ENCODE measurements at regions not wholly inside any gene's neighbourhood (a gene's known extent, or its start where the extent isn't known, plus 50 kb on each side); places are given as distances from the start of the nearest gene placed in this dataset.

GRCh38 chr7:97513326-97513725 lies 218.6 kb upstream of the TAC1 start:
- peaks cover 2% of the 10 kb centered on the region for H3K4me1 Mint-ChIP-seq (ENCODE audit: low read depth, unreplicated experiment)
- no peak overlapping the region for H3K27ac Mint-ChIP-seq (ENCODE audit: unreplicated experiment)
- no peak for DNase-seq
- no peaks in the 10 kb centered on the region for H3K27me3 Mint-ChIP-seq (ENCODE audit: unreplicated experiment)
- no peak for TF ChIP-seq CTCF (IDR thresholded peaks at IDR 0.05; ENCODE audit: partially characterized antibody, unreplicated experiment)
- no peak overlapping the region for H3K4me3 Mint-ChIP-seq (ENCODE audit: unreplicated experiment)
- no peaks in the 10 kb centered on the region for H3K36me3 Mint-ChIP-seq (ENCODE audit: unreplicated experiment)
- no peaks in the 10 kb centered on the region for H3K9me3 Mint-ChIP-seq (ENCODE audit: unreplicated experiment)

GRCh38 chr7:97541188-97541587 lies 190.7 kb upstream of the TAC1 start:
- Mint-ChIP-seq H3K36me3 (ENCODE audit: unreplicated experiment) (no peaks in the 10 kb centered on the region), H3K9me3 (ENCODE audit: unreplicated experiment) (peaks cover 3% of the 10 kb centered on the region), H3K4me1 (ENCODE audit: low read depth, unreplicated experiment) (no peaks in the 10 kb centered on the region), H3K27ac (ENCODE audit: unreplicated experiment) (no peak overlapping the region), H3K27me3 (ENCODE audit: unreplicated experiment) (peaks cover 1% of the 10 kb centered on the region), H3K4me3 (ENCODE audit: unreplicated experiment) (no peak overlapping the region)
- no peak for DNase-seq
- TF ChIP-seq CTCF (IDR thresholded peaks at IDR 0.05; ENCODE audit: partially characterized antibody, unreplicated experiment), result no peak

- H3K4me1 Mint-ChIP-seq (ENCODE audit: low read depth, unreplicated experiment), result no peaks in the 10 kb centered on the region
- TF ChIP-seq CTCF (IDR thresholded peaks at IDR 0.05; ENCODE audit: partially characterized antibody, unreplicated experiment), result no peak
- no peak for DNase-seq
- no peak overlapping the region for H3K4me3 Mint-ChIP-seq (ENCODE audit: unreplicated experiment)
- H3K27me3 Mint-ChIP-seq (ENCODE audit: unreplicated experiment), result no peaks in the 10 kb centered on the region
- no peaks in the 10 kb centered on the region for H3K36me3 Mint-ChIP-seq (ENCODE audit: unreplicated experiment)
- no peaks in the 10 kb centered on the region for H3K9me3 Mint-ChIP-seq (ENCODE audit: unreplicated experiment)
- no peak overlapping the region for H3K27ac Mint-ChIP-seq (ENCODE audit: unreplicated experiment)
Measured at GRCh38 chr7:97555857-97556421, 175.9 kb upstream of the TAC1 start.

- no peaks in the 10 kb centered on the region for H3K27me3 Mint-ChIP-seq (ENCODE audit: unreplicated experiment)
- no peak for DNase-seq
- H3K36me3 Mint-ChIP-seq (ENCODE audit: unreplicated experiment), result peaks cover 3% of the 10 kb centered on the region
- H3K4me1 Mint-ChIP-seq (ENCODE audit: low read depth, unreplicated experiment), result no peaks in the 10 kb centered on the region
- no peaks in the 10 kb centered on the region for H3K9me3 Mint-ChIP-seq (ENCODE audit: unreplicated experiment)
- no peak overlapping the region for H3K27ac Mint-ChIP-seq (ENCODE audit: unreplicated experiment)
- TF ChIP-seq CTCF (IDR thresholded peaks at IDR 0.05; ENCODE audit: partially characterized antibody, unreplicated experiment), result no peak
- H3K4me3 Mint-ChIP-seq (ENCODE audit: unreplicated experiment), result no peak overlapping the region
Measured at GRCh38 chr7:97565665-97566064, 166.2 kb upstream of the TAC1 start.

- Mint-ChIP-seq H3K27me3 (ENCODE audit: unreplicated experiment) (no peaks in the 10 kb centered on the region), H3K27ac (ENCODE audit: unreplicated experiment) (no peak overlapping the region), H3K4me3 (ENCODE audit: unreplicated experiment) (no peak overlapping the region), H3K36me3 (ENCODE audit: unreplicated experiment) (no peaks in the 10 kb centered on the region), H3K4me1 (ENCODE audit: low read depth, unreplicated experiment) (no peaks in the 10 kb centered on the region), H3K9me3 (ENCODE audit: unreplicated experiment) (no peaks in the 10 kb centered on the region)
- TF ChIP-seq CTCF (IDR thresholded peaks at IDR 0.05; ENCODE audit: partially characterized antibody, unreplicated experiment), result no peak
- DNase-seq, result no peak
Measured at GRCh38 chr7:97573065-97573464, 158.8 kb upstream of the TAC1 start.

Data from glutamatergic neuron (in vitro differentiated cells).